ENCODE measurements at regions not wholly inside any gene's neighbourhood (a gene's known extent, or its start where the extent isn't known, plus 50 kb on each side); places are given as distances from the start of the nearest gene placed in this dataset.

GRCh38 chr10:124229201-124229988 lies 136.0 kb upstream of the CHST15 start:
- DNase-seq (ENCODE audit: low read depth) = no peak
- no peak overlapping the region for H3K4me3 ChIP-seq (ENCODE audit: low read depth, low read length)
- no peak for TF ChIP-seq CTCF (IDR thresholded peaks at IDR 0.05; ENCODE audit: insufficient read depth, low read depth, low read length, missing control alignments)

GRCh38 chr10:124228471-124228870 lies 135.1 kb upstream of the CHST15 start:
- no peak for TF ChIP-seq CTCF (IDR thresholded peaks at IDR 0.05; ENCODE audit: insufficient read depth, low read depth, low read length, missing control alignments)
- DNase-seq (ENCODE audit: low read depth) = no peak
- no peak overlapping the region for H3K4me3 ChIP-seq (ENCODE audit: low read depth, low read length)

GRCh38 chr10:124227988-124228387 lies 134.6 kb upstream of the CHST15 start:
- no peak overlapping the region for H3K4me3 ChIP-seq (ENCODE audit: low read depth, low read length)
- no peak for TF ChIP-seq CTCF (IDR thresholded peaks at IDR 0.05; ENCODE audit: insufficient read depth, low read depth, low read length, missing control alignments)
- no peak for DNase-seq (ENCODE audit: low read depth)

GRCh38 chr10:124227055-124227975 lies 133.9 kb upstream of the CHST15 start:
- H3K4me3 ChIP-seq (ENCODE audit: low read depth, low read length) = no peak overlapping the region
- DNase-seq (ENCODE audit: low read depth) = peak; percentile 31
- TF ChIP-seq CTCF (IDR thresholded peaks at IDR 0.05; ENCODE audit: insufficient read depth, low read depth, low read length, missing control alignments) = no peak

GRCh38 chr10:124226271-124227054 lies 133.1 kb upstream of the CHST15 start:
- DNase-seq (ENCODE audit: low read depth) = no peak
- TF ChIP-seq CTCF (IDR thresholded peaks at IDR 0.05; ENCODE audit: insufficient read depth, low read depth, low read length, missing control alignments) = no peak
- H3K4me3 ChIP-seq (ENCODE audit: low read depth, low read length) = no peak overlapping the region

GRCh38 chr10:124225467-124226270 lies 132.3 kb upstream of the CHST15 start:
- DNase-seq (ENCODE audit: low read depth) = peak; percentile 67
- no peak overlapping the region for H3K4me3 ChIP-seq (ENCODE audit: low read depth, low read length)
- TF ChIP-seq CTCF (IDR thresholded peaks at IDR 0.05; ENCODE audit: insufficient read depth, low read depth, low read length, missing control alignments) = no peak

Data from GM12865 (cell line).